ENCODE measurements at regions not wholly inside any gene's neighbourhood (a gene's known extent, or its start where the extent isn't known, plus 50 kb on each side); places are given as distances from the start of the nearest gene placed in this dataset.

- no peaks in the 10 kb centered on the region for H3K36me3 ChIP-seq (ENCODE audit: insufficient read depth, low read length)
- H2AFZ ChIP-seq (ENCODE audit: low read depth, low read length): no peak overlapping the region
- no peaks in the 10 kb centered on the region for H3K4me1 ChIP-seq (ENCODE audit: insufficient read depth, low read length)
- peaks cover 1% of the 10 kb centered on the region for H3K9me3 ChIP-seq (ENCODE audit: low read length)
- no peaks in the 10 kb centered on the region for H3K27me3 ChIP-seq (ENCODE audit: insufficient read depth, low read length)
- no peak overlapping the region for H3K4me3 ChIP-seq (ENCODE audit: low read length)
These were observed 263.1 kb downstream of the DCDC2C start for GRCh38 chr2:3966470-3966869.

DNA sequence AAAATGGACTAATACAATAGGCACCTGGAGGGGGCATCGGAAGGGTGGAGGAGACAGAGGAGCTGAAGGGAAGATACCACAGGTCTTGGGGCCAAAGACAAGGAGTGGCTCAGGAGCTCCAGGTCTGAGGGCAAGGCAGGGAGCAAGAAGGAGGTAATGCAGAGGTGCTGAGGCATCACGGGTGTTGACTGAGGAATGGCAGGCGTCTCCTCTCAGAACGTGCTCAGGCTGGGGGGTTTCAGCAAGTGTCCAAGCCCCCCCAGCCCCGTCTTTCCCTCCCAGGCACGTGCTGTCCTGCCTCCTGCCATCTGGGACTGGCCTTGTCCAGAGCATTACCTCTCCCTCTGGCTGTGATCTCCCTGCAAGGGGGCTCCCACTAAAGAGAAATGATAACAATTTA is 265.4 kb downstream of the DCDC2C start:
- Histone ChIP-seq H2AFZ (ENCODE audit: low read depth, low read length) (no peak overlapping the region), H3K27me3 (ENCODE audit: insufficient read depth, low read length) (no peaks in the 10 kb centered on the region), H3K4me3 (ENCODE audit: low read length) (no peak overlapping the region), H3K36me3 (ENCODE audit: insufficient read depth, low read length) (no peaks in the 10 kb centered on the region), H3K9me3 (ENCODE audit: low read length) (peaks cover 1% of the 10 kb centered on the region), H3K4me1 (ENCODE audit: insufficient read depth, low read length) (no peaks in the 10 kb centered on the region)

DNA sequence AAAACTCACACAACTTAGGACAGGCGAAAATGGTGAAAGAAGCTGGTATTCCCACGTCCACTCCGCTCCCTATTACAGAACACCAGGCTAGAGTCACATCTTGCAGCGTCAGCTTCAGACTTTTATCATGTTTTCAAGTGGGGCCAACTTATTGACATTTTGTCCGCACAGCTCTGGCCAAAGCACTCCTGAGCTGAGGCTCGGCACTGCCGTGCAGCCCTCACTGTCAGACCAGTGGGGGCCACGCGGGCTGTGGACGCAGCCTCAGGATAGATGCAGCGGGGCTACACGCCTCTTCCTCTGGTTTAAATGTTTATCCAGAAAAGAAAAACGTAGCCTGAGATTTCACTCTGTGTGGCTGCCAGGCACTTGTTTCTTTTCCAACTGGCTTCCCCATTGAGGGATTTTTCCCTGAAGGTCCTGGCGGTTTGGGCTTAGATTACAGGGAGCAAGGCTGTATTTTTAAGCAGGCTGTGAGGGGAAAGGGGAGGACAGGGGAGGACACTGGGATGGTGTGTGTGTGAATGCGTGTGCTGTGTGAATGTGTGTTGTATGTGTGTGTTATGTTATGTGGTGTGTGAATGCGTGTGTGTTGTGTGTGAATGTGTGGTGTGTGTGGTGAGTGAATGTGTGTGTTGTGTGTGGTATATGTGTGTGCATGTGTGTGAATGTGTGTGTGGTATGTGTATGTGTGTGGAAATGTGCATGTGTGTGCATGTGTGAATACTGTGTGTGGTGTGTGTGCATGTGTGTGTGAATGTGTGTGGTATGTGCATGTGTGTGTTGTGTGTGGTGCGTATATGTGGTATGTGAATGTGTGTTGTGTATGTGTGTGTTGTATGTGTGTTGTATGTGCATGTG is 267.6 kb downstream of the DCDC2C start:
- Histone ChIP-seq H3K36me3 (ENCODE audit: insufficient read depth, low read length) (no peaks in the 10 kb centered on the region), H3K27me3 (ENCODE audit: insufficient read depth, low read length) (no peaks in the 10 kb centered on the region), H3K9me3 (ENCODE audit: low read length) (no peaks in the 10 kb centered on the region), H3K4me3 (ENCODE audit: low read length) (no peak overlapping the region), H2AFZ (ENCODE audit: low read depth, low read length) (no peak overlapping the region), H3K4me1 (ENCODE audit: insufficient read depth, low read length) (no peaks in the 10 kb centered on the region)

GRCh38 chr2:3971652-3972192 is 268.3 kb downstream of the DCDC2C start:
- no peaks in the 10 kb centered on the region for H3K4me1 ChIP-seq (ENCODE audit: insufficient read depth, low read length)
- no peak overlapping the region for H3K4me3 ChIP-seq (ENCODE audit: low read length)
- H3K36me3 ChIP-seq (ENCODE audit: insufficient read depth, low read length): no peaks in the 10 kb centered on the region
- H3K9me3 ChIP-seq (ENCODE audit: low read length): no peaks in the 10 kb centered on the region
- no peaks in the 10 kb centered on the region for H3K27me3 ChIP-seq (ENCODE audit: insufficient read depth, low read length)
- no peak overlapping the region for H2AFZ ChIP-seq (ENCODE audit: low read depth, low read length)

DNA sequence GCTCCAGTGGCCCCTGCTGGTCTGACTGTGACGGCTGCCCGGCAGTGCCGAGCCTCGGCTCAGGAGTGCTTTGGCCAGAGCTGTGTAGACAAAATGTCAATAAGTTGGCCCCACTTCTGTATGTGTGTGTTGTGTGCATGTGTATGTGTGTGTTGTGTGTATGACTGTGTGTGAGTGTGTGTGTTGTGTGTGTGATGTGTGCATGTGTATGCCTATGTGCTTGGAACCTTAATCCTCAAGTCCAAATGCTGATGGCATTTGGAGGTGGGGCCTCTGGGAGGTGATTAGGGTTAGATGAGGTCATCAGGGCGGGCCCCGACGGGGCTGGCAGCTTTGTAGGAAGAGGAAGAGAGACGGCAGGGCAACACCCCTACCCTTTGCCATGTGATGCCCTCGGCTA is 269.0 kb downstream of the DCDC2C start:
- Histone ChIP-seq H3K9me3 (ENCODE audit: low read length) (no peaks in the 10 kb centered on the region), H3K4me1 (ENCODE audit: insufficient read depth, low read length) (no peaks in the 10 kb centered on the region), H3K4me3 (ENCODE audit: low read length) (no peak overlapping the region)

DNA sequence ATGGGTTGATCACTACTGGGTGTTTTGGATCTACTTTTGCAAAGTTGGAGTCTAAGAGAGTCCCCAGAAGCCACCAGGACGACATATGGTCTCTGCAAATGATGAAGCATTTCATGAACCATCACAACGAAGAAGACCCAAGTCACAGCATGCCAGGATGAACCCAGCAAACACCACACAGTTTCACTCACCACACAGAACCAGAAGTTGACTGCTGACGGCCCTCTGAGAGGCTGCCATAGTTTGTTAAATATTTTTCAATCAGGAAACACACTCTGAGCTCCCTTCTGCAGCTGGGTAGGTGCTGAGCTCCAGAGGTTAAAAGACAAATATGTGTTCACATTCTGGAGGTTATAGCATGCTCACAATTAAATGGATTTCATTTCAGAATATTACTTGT is 271.4 kb downstream of the DCDC2C start:
- H2AFZ ChIP-seq (ENCODE audit: low read depth, low read length): no peak overlapping the region

More for the DNA sequence above, 269.0 kb downstream of the DCDC2C start:
- Histone ChIP-seq H2AFZ (ENCODE audit: low read depth, low read length) (no peak overlapping the region), H3K36me3 (ENCODE audit: insufficient read depth, low read length) (no peaks in the 10 kb centered on the region), H3K27me3 (ENCODE audit: insufficient read depth, low read length) (no peaks in the 10 kb centered on the region)

GRCh38 chr2:3981446-3981987 is 278.1 kb downstream of the DCDC2C start:
- Histone ChIP-seq H3K36me3 (ENCODE audit: insufficient read depth, low read length) (no peaks in the 10 kb centered on the region), H3K27me3 (ENCODE audit: insufficient read depth, low read length) (no peaks in the 10 kb centered on the region), H3K4me1 (ENCODE audit: insufficient read depth, low read length) (no peaks in the 10 kb centered on the region)

More for the DNA sequence above, 271.4 kb downstream of the DCDC2C start:
- Histone ChIP-seq H3K27me3 (ENCODE audit: insufficient read depth, low read length) (no peaks in the 10 kb centered on the region), H3K9me3 (ENCODE audit: low read length) (no peaks in the 10 kb centered on the region), H3K4me3 (ENCODE audit: low read length) (no peak overlapping the region), H3K4me1 (ENCODE audit: insufficient read depth, low read length) (no peaks in the 10 kb centered on the region), H3K36me3 (ENCODE audit: insufficient read depth, low read length) (no peaks in the 10 kb centered on the region)

DNA sequence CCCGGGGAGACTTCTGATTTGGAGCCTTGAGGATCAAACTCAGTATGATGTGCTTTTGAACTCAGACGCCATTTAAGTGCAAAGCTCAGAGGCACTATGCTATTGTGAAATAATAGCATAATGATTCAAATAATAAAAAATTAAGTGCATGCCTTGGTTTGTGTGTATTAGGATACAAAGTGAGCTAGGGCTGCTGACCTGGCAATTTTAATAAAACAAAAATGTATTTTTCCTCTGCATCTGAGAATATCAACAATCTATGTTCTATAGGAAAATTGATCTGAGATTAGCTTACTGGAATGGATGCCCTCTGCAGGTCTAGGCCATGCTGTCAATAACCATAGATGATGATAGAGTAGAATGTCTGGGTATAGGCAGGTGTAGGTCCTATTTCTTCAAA is 278.8 kb downstream of the DCDC2C start:
- no peaks in the 10 kb centered on the region for H3K36me3 ChIP-seq (ENCODE audit: insufficient read depth, low read length)
- H3K4me1 ChIP-seq (ENCODE audit: insufficient read depth, low read length): no peaks in the 10 kb centered on the region
- no peak overlapping the region for H3K4me3 ChIP-seq (ENCODE audit: low read length)
- no peak overlapping the region for H2AFZ ChIP-seq (ENCODE audit: low read depth, low read length)
- no peaks in the 10 kb centered on the region for H3K9me3 ChIP-seq (ENCODE audit: low read length)
- H3K27me3 ChIP-seq (ENCODE audit: insufficient read depth, low read length): no peaks in the 10 kb centered on the region

More at GRCh38 chr2:3981446-3981987, 278.1 kb downstream of the DCDC2C start:
- Histone ChIP-seq H3K9me3 (ENCODE audit: low read length) (no peaks in the 10 kb centered on the region), H2AFZ (ENCODE audit: low read depth, low read length) (no peak overlapping the region), H3K4me3 (ENCODE audit: low read length) (no peak overlapping the region)

- Histone ChIP-seq H3K4me1 (ENCODE audit: insufficient read depth, low read length) (no peaks in the 10 kb centered on the region), H3K4me3 (ENCODE audit: low read length) (no peak overlapping the region), H3K36me3 (ENCODE audit: insufficient read depth, low read length) (no peaks in the 10 kb centered on the region), H2AFZ (ENCODE audit: low read depth, low read length) (no peak overlapping the region), H3K27me3 (ENCODE audit: insufficient read depth, low read length) (no peaks in the 10 kb centered on the region), H3K9me3 (ENCODE audit: low read length) (peaks cover 3% of the 10 kb centered on the region)
These were observed 282.7 kb downstream of the DCDC2C start for GRCh38 chr2:3986063-3986462.

GRCh38 chr2:3986530-3987258 is 283.3 kb downstream of the DCDC2C start:
- Histone ChIP-seq H3K4me3 (ENCODE audit: low read length) (no peak overlapping the region), H3K36me3 (ENCODE audit: insufficient read depth, low read length) (no peaks in the 10 kb centered on the region), H3K27me3 (ENCODE audit: insufficient read depth, low read length) (no peaks in the 10 kb centered on the region), H3K4me1 (ENCODE audit: insufficient read depth, low read length) (no peaks in the 10 kb centered on the region), H3K9me3 (ENCODE audit: low read length) (peaks cover 3% of the 10 kb centered on the region), H2AFZ (ENCODE audit: low read depth, low read length) (no peak overlapping the region)

DNA sequence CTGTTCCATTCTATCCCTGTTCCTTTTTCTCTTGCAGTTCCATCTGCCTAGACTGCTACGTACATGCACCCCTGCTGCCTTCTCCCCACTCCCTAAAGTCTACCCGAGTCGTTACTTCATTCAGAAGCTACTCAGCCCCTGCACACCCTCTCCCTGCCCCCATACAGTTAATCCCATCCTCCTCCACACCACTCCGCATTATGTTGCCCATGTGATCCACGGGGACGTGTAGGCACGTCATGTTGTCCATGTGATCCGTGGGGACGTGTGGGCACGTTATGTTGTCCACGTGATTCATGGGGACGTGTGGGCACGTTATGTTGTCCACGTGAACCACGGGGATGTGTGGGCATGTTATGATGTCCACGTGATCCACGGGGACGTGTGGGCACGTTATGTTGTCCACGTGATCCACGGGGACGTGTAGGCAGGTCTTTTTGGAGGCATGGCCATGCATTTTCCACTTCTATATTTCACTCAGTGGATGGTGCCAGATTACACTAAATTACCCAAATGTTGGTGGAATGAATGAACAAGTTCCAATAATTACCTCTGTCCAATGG is 299.5 kb downstream of the DCDC2C start:
- Histone ChIP-seq H3K4me3 (ENCODE audit: low read length) (no peak overlapping the region), H3K36me3 (ENCODE audit: insufficient read depth, low read length) (no peaks in the 10 kb centered on the region), H3K27me3 (ENCODE audit: insufficient read depth, low read length) (no peaks in the 10 kb centered on the region), H2AFZ (ENCODE audit: low read depth, low read length) (no peak overlapping the region), H3K4me1 (ENCODE audit: insufficient read depth, low read length) (no peaks in the 10 kb centered on the region), H3K9me3 (ENCODE audit: low read length) (no peaks in the 10 kb centered on the region)

GRCh38 chr2:4012197-4012596 is 308.8 kb downstream of the DCDC2C start:
- no peaks in the 10 kb centered on the region for H3K4me1 ChIP-seq (ENCODE audit: insufficient read depth, low read length)

DNA sequence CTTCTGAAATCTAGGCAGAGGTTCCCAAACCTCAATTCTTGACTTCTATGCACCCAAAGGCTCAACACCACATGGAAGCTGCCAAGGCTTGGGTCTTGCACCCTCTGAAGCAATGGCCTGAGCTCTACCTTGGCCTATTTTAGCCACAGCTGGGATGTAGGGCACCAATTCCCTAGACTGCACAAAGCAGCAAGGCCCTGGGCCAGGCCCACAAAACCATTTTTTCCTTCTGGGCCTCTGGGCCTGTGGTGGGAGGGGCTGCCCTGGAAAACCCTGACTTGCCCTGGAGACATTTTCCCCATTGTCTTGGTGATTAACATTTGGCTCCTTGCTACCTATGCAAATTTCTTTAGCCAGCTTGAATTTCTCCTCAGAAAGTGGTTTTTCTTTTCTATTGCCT is 315.2 kb downstream of the DCDC2C start:
- no peaks in the 10 kb centered on the region for H3K4me1 ChIP-seq (ENCODE audit: insufficient read depth, low read length)
- no peak overlapping the region for H3K4me3 ChIP-seq (ENCODE audit: low read length)
- H2AFZ ChIP-seq (ENCODE audit: low read depth, low read length): no peak overlapping the region
- no peaks in the 10 kb centered on the region for H3K36me3 ChIP-seq (ENCODE audit: insufficient read depth, low read length)
- H3K27me3 ChIP-seq (ENCODE audit: insufficient read depth, low read length): no peaks in the 10 kb centered on the region
- no peaks in the 10 kb centered on the region for H3K9me3 ChIP-seq (ENCODE audit: low read length)

More at GRCh38 chr2:4012197-4012596, 308.8 kb downstream of the DCDC2C start:
- Histone ChIP-seq H3K4me3 (ENCODE audit: low read length) (no peak overlapping the region), H3K27me3 (ENCODE audit: insufficient read depth, low read length) (no peaks in the 10 kb centered on the region), H2AFZ (ENCODE audit: low read depth, low read length) (no peak overlapping the region), H3K36me3 (ENCODE audit: insufficient read depth, low read length) (no peaks in the 10 kb centered on the region), H3K9me3 (ENCODE audit: low read length) (no peaks in the 10 kb centered on the region)

Measured in neuron (in vitro differentiated cells).